Activated CD4-positive, alpha-beta T cell treated with anti-CD3 and anti-CD28 coated beads, Interleukin-2, amount 10 ng/mL, durations not matched to agents 7 days and 5 days (primary cell): ENCODE measurements at regions not wholly inside any gene's neighbourhood (a gene's known extent, or its start where the extent isn't known, plus 50 kb on each side); places are given as distances from the start of the nearest gene placed in this dataset.
"Not testable (repeated sequence)": the region's sequence is repeated elsewhere in the genome, so short reads cannot be mapped to it uniquely, and the experiment has no call there.

Source experiments
- CTCF ChIA-PET: fragments of 350-600 bp; sonication (Branson Sonifier 250); formaldehyde crosslinking; loops from one replicate; lab custom pipeline; 2021; ENCODE audit warnings: antibody characterized with exemption; lab: Charles Lee
- POLR2A ChIA-PET: fragments of 350-600 bp; sonication (Branson Sonifier 250); formaldehyde crosslinking; loops from one replicate; lab custom pipeline; 2021; ENCODE audit warnings: antibody characterized with exemption; lab: Charles Lee
- DNase-seq: peaks from one replicate; pipeline ENCODE4 v3.0.0-alpha.2; 2020
- H3K27ac Mint-ChIP-seq: one replicate; pipeline ENCODE4 v1.8.0; 2021; ENCODE audit warnings: mild to moderate bottlenecking, moderate library complexity, mixed read lengths
- H3K27me3 Mint-ChIP-seq: one replicate; pipeline ENCODE4 v1.8.0; 2021; ENCODE audit warnings: mixed read lengths
- H3K36me3 Mint-ChIP-seq: one replicate; pipeline ENCODE4 v1.8.0; 2021; ENCODE audit warnings: low read depth, mixed read lengths
- H3K4me1 Mint-ChIP-seq: one replicate; pipeline ENCODE4 v1.8.0; 2021; ENCODE audit warnings: mixed read lengths
- H3K4me3 Mint-ChIP-seq: one replicate; pipeline ENCODE4 v1.8.0; 2021; ENCODE audit warnings: mild to moderate bottlenecking, moderate library complexity, mixed read lengths
- H3K9me3 Mint-ChIP-seq: one replicate; pipeline ENCODE4 v1.8.0; 2021; ENCODE audit warnings: mixed read lengths

DNA sequence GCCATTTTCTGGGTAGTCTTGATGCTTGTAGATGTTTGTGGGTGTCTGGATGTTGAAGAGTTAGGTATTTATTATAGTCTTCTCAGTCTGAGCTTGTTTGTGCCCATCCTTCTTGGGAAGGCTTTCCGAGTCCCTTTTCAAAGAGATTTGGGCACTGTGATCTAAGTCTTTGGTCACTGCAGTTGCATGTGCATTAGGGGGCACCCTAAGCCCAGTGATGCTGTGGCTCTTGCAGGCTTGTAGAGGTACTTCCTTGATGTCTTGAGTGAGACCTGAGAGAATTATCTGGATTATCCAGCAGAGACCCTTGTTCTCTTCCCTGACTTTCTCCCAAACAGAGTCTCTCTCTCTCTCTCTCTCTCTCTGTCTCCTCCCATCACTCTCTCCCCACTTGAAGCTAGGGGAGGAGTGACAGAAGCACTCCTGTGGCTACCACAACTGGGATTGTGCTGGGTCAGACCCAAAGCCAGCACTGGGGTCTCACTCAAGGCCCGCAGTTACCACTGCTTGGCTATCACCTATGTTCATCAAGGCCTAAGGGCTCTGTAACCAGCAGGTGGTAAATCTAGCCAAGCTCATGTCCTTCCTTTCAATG lies 68.5 kb downstream of the TMCO5A start:
- H3K9me3 Mint-ChIP-seq, result no peaks in the 10 kb centered on the region
- H3K27me3 Mint-ChIP-seq, result peaks cover 7% of the 10 kb centered on the region
- H3K27ac Mint-ChIP-seq, result no peak overlapping the region
- no peak overlapping the region for H3K4me3 Mint-ChIP-seq
- no peak for DNase-seq
- ChIA-PET CTCF (no interaction called here), POLR2A (no interaction called here)
- no peaks in the 10 kb centered on the region for H3K36me3 Mint-ChIP-seq
- no peaks in the 10 kb centered on the region for H3K4me1 Mint-ChIP-seq

DNA sequence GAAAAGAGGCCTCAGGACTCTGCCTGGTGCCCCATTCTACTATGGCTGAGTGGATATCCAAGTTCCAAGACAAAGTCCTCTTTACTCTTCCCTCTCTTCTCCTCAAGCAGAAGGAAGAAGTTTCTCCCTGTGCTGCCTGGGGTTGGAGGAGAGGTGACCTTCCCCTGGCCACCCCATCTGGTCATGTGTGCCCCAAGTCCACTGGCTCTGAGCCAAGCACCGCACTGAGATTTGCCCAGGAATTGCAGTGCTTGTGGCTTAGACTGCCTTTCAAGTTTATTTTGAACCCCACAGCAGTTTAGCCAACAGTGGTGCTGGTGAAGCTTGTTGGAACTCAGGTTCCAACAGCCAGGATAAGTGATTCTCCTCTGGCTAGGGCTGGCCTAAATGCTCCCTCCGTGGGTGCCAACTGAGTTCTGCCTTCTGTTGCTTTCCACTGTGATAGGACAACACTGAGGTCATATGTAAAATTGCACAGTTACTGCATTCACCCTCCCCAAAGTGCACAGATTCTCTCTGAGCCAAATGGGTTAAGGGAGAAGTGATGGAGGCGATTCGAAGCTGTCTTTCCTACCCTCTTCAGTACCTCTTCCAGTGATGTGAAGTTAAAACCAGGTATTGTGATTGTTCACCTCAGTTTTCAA lies 69.9 kb downstream of the TMCO5A start:
- Mint-ChIP-seq H3K9me3 (no peaks in the 10 kb centered on the region), H3K4me1 (no peaks in the 10 kb centered on the region), H3K36me3 (no peaks in the 10 kb centered on the region), H3K27ac (no peak overlapping the region), H3K4me3 (no peak overlapping the region), H3K27me3 (peaks cover 4% of the 10 kb centered on the region)
- no peak for DNase-seq
- CTCF ChIA-PET, result interaction anchor here (0.9 to 1.0 kb wide), 2 partner anchors 9 to 216 kb away, joined by 3 read pairs; no protein-coding TSS in a partner anchor
- POLR2A ChIA-PET, result no interaction called here

DNA sequence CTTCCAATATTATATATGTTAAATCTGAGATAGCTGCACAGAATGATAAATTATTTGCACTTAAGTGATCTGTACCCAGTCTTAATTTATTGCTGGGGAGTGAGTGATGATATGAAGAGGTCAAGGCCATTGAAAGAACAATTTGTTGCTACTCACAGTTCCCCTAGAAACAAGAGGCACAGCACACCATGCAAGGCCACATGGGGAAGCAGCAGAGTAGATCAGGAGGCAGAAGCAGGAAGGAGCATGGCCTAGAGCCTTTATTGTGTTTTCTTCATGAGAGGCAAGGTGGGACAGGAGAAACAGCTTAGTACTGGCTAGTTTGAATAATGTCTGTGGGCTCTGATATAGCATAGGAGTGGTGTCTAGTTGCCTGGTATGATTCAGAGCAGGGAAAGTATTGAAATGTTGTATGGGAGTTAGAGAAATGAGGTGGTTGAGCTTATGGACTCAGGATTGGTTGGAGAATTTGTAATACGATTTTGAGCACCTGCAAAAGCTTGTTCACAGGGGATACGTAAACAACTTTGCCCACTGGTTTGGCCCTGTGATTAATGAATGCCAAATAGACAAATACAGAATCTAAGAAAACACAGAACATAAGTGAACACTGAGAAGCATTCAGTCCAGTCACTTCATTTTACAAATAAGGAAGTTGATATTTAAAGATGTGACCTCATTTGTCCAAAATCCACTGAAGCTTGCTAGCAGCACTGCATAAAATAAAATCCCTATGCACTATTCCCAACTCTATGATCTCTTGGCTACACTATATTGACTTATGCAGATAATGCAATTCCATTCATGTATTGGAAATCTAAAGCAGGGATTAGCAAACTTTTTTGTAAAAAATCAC lies 71.7 kb downstream of the TMCO5A start:
- H3K4me1 Mint-ChIP-seq, result no peaks in the 10 kb centered on the region
- ChIA-PET CTCF (no interaction called here), POLR2A (no interaction called here)
- H3K36me3 Mint-ChIP-seq, result no peaks in the 10 kb centered on the region
- no peak overlapping the region for H3K4me3 Mint-ChIP-seq
- H3K27ac Mint-ChIP-seq, result no peak overlapping the region
- no peaks in the 10 kb centered on the region for H3K9me3 Mint-ChIP-seq
- no peak for DNase-seq
- H3K27me3 Mint-ChIP-seq, result no peaks in the 10 kb centered on the region

DNA sequence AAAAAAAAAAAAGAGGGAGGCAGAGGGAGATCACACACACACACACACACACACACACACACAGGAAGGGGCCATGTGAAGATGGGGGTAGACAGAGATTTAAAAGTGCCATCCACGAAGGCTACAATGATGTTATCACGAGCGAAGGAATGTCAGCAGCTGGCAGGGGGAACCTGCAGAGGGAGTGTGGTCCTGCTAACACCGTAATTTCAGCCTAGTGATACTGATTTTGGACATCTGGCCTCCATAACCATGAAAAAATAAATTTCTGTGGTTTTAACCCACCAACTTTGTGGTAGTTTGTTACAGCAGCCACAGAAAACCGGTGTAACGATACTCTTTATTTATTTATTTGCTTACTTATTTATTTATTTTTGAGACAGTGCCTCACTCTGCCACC lies 76.0 kb downstream of the TMCO5A start:
- Mint-ChIP-seq H3K27ac (no peak overlapping the region), H3K4me1 (no peaks in the 10 kb centered on the region), H3K27me3 (peaks cover 3% of the 10 kb centered on the region), H3K36me3 (no peaks in the 10 kb centered on the region), H3K4me3 (no peak overlapping the region), H3K9me3 (no peaks in the 10 kb centered on the region)
- CTCF ChIA-PET, result no interaction called here
- DNase-seq, result no peak
- POLR2A ChIA-PET, result no interaction called here

DNA sequence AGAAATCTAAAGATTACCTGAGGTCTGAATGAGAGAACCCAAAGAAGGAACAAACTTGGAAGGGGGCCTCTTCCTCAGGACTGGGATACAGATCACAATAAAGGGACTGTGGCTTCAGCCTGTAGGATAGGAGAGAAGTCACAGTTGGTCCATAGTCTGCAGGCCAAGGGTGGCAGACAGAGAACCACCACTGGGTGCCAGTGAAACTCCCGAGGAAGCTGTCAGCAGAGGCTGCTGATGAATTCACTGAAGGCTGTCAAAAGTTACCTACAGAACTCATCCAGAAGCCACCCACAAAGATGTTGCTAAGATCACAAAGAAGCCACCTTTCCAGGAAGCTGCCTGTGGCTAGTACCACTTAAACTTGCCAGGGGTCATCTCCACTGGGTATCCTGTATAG lies 78.5 kb downstream of the TMCO5A start:
- Mint-ChIP-seq H3K4me1 (no peaks in the 10 kb centered on the region), H3K4me3 (no peak overlapping the region), H3K27me3 (peaks cover 3% of the 10 kb centered on the region), H3K9me3 (no peaks in the 10 kb centered on the region), H3K27ac (no peak overlapping the region), H3K36me3 (no peaks in the 10 kb centered on the region)
- CTCF ChIA-PET, result no interaction called here
- POLR2A ChIA-PET, result no interaction called here
- no peak for DNase-seq

DNA sequence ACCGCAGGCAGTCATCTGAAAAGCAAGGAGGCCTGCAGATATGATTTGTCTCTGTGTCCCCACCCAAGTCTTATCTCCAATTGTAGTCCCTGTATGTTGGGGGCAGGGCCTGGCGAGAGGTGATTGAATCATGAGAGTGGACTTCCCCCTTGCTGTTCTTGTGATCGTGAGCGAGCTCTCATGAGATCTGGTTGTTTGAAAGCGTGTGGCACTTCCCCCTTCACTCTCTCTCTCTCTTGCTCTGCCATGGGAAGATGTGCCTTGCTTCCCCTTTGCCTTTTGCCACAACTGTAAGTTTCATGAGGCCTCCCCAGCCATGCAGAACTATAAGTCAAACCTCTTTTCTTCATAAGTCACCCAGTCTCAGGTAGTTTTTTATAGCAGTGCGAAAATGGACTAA lies 83.3 kb downstream of the TMCO5A start:
- no peaks in the 10 kb centered on the region for H3K9me3 Mint-ChIP-seq

DNA sequence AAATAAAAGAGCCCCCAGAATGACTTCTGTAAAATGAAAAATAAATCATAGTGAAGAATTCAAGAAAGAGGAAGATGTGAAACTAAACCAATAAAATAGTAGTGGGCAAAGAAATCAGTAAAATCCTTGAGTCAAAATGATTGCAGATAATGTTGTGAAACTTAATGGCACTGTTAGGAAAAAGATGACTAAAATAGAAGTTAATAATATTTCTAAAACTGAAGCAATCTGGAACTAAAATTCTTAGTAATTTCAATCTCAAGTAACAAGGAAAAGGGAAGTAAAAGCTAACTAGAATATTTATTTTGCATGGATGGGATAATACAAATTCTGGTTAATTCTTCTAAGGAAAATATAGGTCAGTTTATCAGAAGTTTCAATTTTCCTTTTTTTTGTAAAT lies 84.6 kb downstream of the TMCO5A start:
- H3K36me3 Mint-ChIP-seq, result no peaks in the 10 kb centered on the region
- CTCF ChIA-PET, result interaction anchor here (0.6 kb wide), 2 partner anchors 10 to 166 kb away, joined by 3 to 6 read pairs; no protein-coding TSS in a partner anchor
- POLR2A ChIA-PET, result no interaction called here
- no peaks in the 10 kb centered on the region for H3K9me3 Mint-ChIP-seq
- no peak overlapping the region for H3K4me3 Mint-ChIP-seq
- no peak for DNase-seq
- peaks cover 5% of the 10 kb centered on the region for H3K27me3 Mint-ChIP-seq
- no peak overlapping the region for H3K27ac Mint-ChIP-seq
- H3K4me1 Mint-ChIP-seq, result no peaks in the 10 kb centered on the region

More for the DNA sequence above, 83.3 kb downstream of the TMCO5A start:
- H3K27me3 Mint-ChIP-seq, result peaks cover 5% of the 10 kb centered on the region
- H3K4me1 Mint-ChIP-seq, result no peaks in the 10 kb centered on the region
- ChIA-PET CTCF (no interaction called here), POLR2A (no interaction called here)
- DNase-seq, result no peak
- H3K36me3 Mint-ChIP-seq, result no peaks in the 10 kb centered on the region
- no peak overlapping the region for H3K27ac Mint-ChIP-seq
- no peak overlapping the region for H3K4me3 Mint-ChIP-seq

DNA sequence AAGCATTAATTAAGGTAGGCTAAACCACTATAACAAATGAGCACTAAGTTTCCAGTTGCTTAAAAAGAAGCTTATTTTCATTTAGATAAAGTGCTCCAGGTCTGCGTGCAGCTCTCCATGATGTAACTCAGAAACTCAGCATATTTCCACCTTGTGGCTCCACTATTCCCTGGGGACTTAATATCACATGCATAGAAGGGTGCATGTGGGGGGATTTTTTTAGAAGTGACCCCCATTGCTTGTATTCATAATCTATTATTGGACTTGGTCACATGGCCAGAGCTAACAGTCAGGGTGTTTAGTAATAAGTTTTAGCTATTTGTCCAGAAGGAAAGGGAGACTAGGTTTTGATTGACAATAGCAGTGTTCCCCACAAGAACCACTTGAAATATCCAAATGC lies 86.8 kb downstream of the TMCO5A start:
- POLR2A ChIA-PET, result no interaction called here
- no peak for DNase-seq
- H3K9me3 Mint-ChIP-seq, result no peaks in the 10 kb centered on the region

DNA sequence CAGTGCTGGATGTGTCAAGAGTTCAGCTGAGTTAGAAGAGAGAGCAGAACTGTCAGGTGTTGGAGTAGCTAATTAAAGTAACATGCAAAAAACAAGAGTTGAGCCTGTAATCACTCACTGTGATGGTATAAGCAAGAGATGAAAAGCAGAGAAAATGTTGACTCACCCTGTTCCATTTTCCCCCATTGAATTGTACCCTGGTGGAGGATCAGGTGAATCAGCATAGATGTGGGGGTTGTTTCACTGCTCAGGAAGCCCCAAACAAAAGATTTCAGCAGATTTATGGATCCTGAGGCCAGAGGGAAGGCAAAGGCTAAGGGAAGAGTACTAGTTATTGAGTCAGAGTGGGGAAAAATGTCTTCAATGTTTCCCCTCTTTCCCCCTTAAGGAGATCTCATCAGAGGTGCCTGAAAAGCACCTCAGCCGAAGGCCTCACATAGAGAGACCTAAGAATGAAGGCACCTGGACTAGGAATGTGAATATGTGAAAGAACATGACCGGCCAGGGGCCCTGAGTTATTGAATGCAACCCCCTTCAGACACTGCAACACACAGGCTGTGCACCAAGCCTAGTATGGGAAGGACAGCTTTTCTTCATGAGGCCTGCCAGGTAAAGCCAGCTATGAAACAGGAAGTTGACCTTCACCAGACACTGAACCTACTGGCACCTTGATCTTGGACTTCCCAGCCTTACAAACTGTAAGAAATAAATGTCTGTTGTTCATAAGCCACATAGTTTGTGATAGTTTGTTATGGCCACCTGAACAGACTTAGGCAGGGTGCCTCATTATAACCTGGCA lies 90.1 kb downstream of the TMCO5A start:
- Mint-ChIP-seq H3K36me3 (no peaks in the 10 kb centered on the region), H3K4me3 (no peak overlapping the region), H3K4me1 (no peaks in the 10 kb centered on the region), H3K27me3 (peaks cover 2% of the 10 kb centered on the region), H3K9me3 (no peaks in the 10 kb centered on the region), H3K27ac (no peak overlapping the region)
- DNase-seq, result no peak
- POLR2A ChIA-PET, result no interaction called here
- CTCF ChIA-PET, result no interaction called here

More for the DNA sequence above, 86.8 kb downstream of the TMCO5A start:
- H3K4me1 Mint-ChIP-seq, result no peaks in the 10 kb centered on the region
- no peak overlapping the region for H3K27ac Mint-ChIP-seq
- no peak overlapping the region for H3K4me3 Mint-ChIP-seq
- H3K36me3 Mint-ChIP-seq, result no peaks in the 10 kb centered on the region
- CTCF ChIA-PET, result interaction anchor here (0.6 kb wide), 1 partner anchor 10 kb away, joined by 5 read pairs; no protein-coding TSS in a partner anchor
- H3K27me3 Mint-ChIP-seq, result peaks cover 2% of the 10 kb centered on the region

DNA sequence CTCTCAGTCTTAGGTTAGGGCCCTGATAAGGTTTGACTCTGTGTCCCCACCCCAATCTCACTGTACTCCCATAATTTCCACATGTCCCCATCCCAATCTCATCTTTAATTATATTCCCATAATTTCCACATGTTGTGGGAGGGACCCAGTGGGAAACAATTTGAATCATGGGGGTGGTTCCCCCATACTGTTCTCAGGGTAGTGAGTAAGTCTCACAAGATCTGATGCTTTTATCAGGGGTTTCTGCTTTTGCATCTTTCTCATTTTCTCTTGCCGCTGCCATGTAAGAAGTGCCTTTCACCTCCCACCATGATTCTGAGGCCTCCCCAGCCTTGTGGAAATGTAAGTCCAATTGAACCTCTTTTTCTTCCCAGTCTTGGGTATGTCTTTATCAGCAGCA lies 91.2 kb downstream of the TMCO5A start:
- H3K27ac Mint-ChIP-seq, H3K36me3 Mint-ChIP-seq, H3K4me1 Mint-ChIP-seq, CTCF ChIA-PET, POLR2A ChIA-PET, H3K4me3 Mint-ChIP-seq, DNase-seq, H3K27me3 Mint-ChIP-seq, H3K9me3 Mint-ChIP-seq: not testable (repeated sequence)

DNA sequence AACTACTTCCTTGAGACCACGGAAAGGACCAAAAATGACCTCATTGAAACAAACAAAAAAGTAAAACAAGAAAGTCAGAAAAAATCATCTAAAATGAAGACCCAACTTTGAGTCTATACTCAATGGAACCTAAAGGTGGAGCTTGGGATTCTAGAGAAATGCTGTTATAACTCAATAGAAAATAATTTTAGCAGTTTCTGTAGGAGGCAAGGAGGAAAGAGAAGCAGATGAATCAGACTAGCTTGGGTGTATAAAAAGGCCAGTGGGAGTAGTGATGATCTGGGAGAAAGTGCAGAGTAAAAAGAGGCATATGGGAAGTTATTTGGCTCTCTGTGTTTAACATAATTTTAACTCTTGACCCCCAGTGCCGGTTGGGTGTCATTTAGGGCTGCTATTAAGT lies 94.4 kb downstream of the TMCO5A start:
- CTCF ChIA-PET, result interaction anchor here (0.7 kb wide), 1 partner anchor 1431 kb away, joined by 3 read pairs; no protein-coding TSS in a partner anchor
- POLR2A ChIA-PET, result no interaction called here
- no peak for DNase-seq
- H3K4me3 Mint-ChIP-seq, result no peak overlapping the region
- no peaks in the 10 kb centered on the region for H3K9me3 Mint-ChIP-seq
- H3K27ac Mint-ChIP-seq, result no peak overlapping the region
- H3K4me1 Mint-ChIP-seq, result no peaks in the 10 kb centered on the region
- H3K27me3 Mint-ChIP-seq, result no peaks in the 10 kb centered on the region
- H3K36me3 Mint-ChIP-seq, result no peaks in the 10 kb centered on the region

DNA sequence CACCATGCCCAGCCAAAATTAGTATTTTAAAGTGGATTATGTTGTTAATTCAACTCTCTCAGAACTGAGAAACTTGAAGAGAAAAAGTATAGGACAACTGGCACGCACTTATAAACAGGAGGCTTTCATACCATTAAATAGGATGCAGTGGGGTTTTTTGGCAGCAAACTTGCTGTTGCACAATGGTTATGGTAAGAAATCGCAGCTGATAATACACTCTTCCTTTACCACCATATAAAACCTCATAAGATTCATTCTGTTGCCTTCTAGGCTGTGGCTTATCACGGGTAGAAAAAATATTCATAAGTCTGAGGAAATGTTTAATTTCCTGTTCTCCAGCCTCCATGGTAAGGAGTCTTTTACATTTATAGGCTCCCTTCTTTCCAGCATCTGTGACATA lies 95.3 kb downstream of the TMCO5A start:
- Mint-ChIP-seq H3K36me3 (no peaks in the 10 kb centered on the region), H3K4me3 (no peak overlapping the region), H3K4me1 (no peaks in the 10 kb centered on the region), H3K27ac (no peak overlapping the region), H3K9me3 (no peaks in the 10 kb centered on the region), H3K27me3 (no peaks in the 10 kb centered on the region)
- POLR2A ChIA-PET, result no interaction called here
- CTCF ChIA-PET, result no interaction called here
- DNase-seq, result no peak
